ENCODE measurements at regions not wholly inside any gene's neighbourhood (a gene's known extent, or its start where the extent isn't known, plus 50 kb on each side); places are given as distances from the start of the nearest gene placed in this dataset.
"Not testable (repeated sequence)": the region's sequence is repeated elsewhere in the genome, so short reads cannot be mapped to it uniquely, and the experiment has no call there.

DNA sequence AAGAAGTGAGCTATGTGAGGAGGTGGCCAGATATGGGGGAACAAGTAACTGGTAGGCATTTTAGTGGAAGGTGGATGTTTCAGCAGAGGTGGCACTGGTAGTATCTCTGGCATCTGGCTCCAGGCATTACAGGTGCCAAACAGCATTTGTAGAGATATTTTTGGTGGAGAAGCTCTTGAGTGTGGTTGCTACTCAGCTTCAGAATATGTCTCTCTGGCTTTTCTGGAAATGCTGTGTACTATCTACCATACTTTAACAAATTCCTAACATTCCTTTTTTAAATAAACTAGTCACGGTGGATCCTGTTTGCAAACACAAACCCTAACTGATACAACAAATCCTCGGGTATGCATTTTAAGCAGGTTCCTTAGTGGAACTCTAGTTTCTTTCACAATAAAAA is 128.0 kb downstream of the BARX2 start:
- no peak for DNase-seq (ENCODE audit: low read depth)

DNA sequence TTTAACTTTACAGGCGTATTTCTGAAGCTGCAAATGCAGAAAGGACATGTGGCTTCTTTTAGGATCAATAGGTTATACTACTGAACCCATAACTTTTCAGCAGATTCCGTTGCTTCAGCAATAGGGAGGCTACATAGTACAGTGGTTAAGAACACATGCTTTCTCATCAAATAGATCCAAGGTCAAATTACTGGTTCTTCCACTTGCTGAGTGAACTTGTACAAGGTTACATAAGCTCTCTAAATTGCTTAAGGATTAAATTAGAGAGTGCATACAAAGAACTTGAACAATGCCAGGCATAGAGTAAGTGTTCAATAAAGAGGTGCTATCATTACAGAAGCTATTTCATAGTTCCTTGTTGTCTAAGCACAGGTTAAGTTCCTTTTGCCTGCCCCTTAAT is 129.6 kb downstream of the BARX2 start:
- DNase-seq (ENCODE audit: low read depth) = no peak

DNA sequence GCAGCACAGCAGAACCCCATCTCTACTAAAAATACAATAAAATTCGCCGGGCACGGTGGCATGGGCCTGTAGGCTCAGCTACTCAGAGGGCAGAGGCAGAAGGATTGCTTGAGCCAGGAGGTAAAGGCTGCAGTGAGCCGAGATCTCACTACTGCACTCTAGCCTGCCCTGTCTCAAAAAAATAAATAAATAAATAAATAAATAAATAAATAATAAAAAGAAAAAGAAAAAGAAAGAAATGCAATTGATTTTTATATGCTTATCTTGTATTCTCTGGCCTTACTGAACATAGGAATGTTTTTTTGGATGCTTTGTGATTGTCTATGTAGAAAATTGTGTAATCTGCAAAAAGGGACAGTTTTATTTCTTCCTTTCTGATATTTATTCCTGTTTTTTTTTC is 132.5 kb downstream of the BARX2 start:
- DNase-seq (ENCODE audit: low read depth) = no peak

DNA sequence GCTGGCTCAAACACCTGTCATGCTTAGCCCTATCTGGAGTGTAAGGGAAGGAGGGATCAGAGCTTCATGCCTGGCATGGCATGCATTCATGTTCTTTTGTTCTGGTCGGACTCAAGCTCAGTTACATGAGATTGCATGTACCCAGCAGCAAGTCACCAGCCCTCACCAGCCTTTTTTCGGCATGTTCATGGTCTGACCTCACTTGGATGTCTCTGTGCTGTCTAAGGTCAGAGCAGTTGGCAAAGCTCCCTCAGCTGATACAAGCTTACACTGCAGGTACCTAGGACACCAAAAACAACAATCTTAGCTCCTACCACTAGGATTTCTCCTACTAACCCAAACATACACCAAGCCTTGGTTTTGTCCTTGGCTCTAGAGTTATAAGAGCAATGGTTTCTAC is 152.6 kb downstream of the BARX2 start:
- no peak for DNase-seq (ENCODE audit: low read depth)

DNA sequence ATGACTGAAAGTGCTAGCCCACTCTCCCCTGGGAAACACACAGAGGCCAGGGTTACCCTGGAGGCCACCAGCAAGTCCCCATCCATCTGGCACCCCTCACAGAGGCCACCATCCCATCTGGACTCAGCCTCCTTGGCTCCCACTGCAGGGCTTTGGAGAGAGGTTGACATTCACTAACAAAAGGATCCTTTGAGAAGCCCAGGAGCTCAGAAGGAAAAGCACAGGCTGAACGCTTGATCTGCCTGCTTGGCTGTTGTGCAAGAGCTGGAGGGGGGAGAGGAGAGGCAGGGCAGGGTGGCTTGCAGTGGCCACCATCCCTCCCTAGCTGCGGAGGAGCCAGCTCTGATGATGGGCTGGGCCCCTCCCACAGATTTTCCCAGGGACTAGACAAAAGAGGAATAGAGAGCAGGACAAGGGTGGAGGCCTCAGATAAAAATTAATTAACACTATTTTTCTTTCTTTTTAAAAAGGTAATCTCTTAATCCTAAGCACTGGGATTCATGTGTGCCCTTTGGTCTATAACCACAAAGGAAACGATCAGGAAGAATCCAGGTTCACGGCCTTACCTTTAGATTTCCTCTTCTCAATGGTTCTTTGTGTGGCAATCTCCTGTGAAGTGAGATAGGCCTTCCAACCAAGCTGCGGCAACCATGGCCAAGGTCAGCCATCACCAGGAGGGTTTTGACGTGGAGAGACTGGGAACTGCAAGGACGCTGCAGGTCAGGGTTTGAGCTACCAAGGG is 154.7 kb downstream of the BARX2 start:
- no peak for DNase-seq (ENCODE audit: low read depth)

DNA sequence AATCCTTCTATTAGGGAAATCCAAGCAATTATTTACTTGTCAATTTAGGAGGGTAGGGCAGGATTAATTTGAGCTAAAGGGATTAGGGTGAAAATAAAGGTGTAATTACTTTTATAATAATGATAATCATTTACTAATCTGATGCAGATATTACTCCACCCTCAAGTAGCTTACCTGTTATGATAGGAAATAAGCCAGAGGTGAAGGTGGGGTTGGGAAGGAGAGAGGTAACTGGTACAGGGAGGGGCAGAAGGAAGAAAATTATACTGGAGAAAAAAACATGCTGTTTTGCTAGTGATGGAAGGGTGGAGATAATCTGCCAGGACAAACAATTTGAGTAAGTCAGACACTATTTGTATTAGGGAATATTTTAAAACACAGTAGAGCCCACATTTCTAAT is 157.7 kb downstream of the BARX2 start:
- no peak for DNase-seq (ENCODE audit: low read depth)

DNA sequence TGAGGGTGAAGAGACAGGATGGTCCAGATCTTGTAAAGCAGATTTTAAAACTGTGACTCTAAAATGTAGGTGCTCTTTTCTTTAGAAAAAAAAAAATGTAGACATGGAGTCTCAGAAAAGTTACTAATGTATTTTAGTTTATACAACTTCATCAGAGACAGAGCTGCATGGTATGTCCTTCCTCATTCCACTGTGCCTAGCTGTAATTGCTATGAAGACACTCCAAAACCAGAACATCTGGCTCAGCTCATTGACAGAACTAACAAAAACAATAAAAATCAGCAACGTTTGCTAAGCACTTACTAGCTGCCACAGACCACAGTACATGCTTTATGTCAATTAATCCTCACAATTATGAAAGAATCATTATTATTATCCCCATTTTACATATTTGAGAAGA is 160.7 kb downstream of the BARX2 start:
- DNase-seq (ENCODE audit: low read depth) = no peak

DNA sequence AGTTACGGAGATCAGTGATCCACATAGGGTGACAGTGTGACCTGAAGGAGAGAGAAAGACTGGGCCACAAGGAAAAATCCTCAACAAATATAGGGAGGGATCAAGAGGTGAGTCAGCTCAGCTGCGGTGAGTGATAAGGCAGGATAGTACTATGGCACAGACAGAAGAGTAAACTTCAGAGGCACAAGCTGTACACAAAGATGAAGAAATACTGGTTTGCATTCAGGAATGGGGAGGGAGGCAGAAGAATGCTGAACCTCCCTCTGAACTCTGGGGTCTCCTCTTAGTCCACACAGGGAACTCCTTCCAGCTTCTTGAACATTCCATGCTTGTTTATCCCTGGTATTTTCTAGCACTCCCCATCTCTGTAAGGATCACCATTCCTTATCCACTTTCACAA is 162.7 kb downstream of the BARX2 start:
- no peak for DNase-seq (ENCODE audit: low read depth)

DNA sequence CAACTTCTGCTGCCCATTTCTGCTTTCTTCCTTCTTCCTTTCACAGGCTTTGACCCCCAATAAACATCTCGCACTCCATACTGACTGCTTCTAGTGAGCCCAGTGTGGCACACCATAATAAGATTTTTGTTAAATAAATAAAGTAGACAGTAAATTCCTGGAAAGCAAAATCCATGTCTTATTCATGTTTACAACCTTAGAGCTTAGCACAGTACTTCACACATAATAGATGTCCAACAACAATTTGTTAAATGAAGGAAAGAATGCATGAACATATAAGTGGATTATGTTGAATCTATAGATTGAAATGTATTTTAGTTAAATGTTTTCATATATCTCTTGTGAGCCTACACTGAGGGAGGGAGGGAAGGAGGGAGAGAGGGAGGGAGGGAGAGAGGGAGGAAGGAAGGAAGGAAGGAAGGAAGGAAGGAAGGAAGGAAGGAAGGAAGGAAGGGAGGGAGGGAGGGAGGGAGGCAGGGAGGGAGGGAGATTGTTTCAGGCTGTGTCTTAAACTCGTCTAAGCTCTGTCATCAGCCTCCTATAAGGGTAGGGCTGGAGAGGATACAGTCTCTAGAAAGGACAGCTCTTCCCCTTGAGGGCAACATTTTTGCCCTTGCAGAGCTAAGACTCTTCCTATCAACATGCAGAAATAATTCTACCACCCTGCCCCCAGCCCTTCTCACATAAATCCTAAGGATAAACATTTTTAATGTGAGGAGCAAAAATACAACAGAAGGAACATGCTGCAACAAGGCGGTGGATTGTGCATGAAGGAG is 168.1 kb downstream of the BARX2 start:
- no peak for DNase-seq (ENCODE audit: low read depth)

DNA sequence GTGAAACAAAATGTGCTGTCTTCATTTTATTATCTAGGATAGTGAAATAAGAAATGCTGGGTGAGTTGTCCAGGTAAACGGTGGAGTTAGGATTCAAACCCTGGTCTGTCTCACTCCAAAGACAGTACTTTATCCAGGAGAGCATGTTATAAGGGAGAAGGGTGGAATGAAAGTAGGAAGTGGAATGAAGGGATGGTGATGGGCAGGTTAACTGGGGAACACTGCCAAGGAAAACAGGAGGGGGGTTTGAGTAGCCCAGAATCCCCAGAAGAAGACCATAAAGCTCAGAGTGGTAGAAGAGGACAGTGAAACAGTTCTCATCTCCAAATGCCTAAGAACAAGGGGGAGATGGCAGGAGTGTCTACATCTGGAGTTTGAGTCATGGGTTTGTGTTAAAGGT is 169.0 kb downstream of the BARX2 start:
- no peak for DNase-seq (ENCODE audit: low read depth)

DNA sequence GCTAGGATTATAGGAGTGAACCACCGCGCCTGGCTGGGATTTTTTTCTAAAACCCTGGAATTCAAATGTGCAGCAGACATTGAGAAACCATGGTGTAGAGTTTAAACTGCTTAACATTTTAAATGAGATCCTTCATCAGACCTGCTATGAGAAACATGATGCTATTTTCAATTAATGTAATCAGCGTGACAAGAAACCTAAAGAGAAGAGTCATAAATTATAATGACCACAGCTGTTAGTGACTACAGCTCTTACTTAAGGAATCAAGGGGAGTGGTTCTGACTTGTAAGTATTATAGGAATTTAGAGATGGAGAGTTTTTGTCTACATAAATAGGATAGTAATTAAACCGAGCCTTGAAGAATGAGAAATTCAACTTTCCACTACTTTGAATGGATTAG is 170.6 kb downstream of the BARX2 start:
- no peak for DNase-seq (ENCODE audit: low read depth)

DNA sequence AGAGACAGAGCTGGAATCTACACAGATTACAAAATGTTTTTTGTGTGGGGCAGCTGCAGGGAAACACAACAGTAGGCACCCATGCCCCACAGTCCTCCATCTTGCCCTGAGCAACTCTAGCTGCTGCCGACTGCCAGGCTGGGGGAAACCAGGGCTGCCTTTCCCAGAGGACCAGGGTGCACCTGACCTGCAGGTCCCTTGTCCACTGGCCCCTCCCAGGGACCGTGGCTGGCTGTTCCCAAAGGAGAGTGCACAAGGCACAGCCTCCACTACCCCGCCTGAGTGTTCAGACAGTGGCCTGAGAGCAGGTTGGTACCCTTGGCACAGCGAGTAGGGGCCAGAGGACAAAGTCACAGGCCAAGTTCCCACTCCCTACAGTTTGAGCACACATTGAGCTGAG is 181.8 kb downstream of the BARX2 start:
- DNase-seq (ENCODE audit: low read depth) = no peak

DNA sequence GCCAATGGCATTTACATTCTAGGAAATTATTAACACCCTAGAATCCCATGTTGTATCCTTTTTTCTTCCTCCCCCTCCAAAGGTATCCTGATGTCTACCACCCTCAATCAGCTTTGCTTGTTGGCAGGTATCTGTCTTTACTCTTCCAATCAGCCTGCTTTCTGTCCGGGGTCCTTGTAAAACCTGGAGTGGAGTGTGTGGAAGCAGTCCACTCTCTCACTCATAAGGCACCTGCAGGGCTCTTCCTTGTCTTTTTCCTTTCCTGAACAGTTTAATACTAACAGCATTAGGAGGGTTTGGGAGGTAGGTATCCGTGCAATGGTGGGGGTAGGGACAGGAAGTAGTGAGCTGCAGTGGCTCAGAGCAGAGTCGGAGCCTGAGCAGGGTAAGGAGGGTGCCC is 193.4 kb downstream of the BARX2 start:
- no peak for DNase-seq (ENCODE audit: low read depth)

DNA sequence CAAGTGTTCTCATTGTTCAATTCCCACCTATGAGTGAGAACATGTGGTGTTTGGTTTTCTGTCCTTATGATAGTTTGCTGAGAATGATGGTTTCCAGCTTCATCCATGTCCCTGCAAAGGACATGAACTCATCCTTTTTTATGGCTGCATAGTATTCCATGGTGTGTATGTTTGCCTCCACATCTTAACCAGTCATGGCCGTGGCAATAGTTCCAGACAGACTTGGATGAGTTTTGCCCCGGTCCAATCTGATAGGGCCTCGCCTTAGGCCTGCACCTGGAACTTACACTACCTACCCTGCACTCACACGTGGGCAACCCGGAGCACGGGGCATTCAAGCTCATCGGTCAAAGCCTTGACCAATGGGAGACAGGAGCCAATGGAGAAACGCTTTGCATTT is 197.0 kb downstream of the BARX2 start:
- DNase-seq (ENCODE audit: low read depth) = not testable (repeated sequence)

DNA sequence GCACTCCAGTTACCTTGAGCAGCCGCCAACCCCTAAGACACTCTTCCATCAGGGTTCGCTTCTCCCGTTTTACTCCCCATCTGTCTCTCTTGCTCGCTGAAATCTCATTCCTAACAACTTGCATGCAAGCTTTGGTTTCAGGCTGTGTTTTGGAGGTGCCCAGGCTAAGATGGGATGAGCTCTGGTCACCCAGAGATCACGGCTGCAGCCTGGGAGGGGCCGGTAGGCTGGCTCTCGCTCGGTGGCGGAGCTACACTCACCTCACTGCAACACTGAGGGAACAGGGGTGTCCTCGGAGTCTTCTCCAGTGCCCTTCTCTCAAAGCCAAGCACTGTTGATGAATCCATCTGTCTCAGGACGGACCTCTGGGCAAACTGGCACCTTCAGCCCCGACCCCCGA is 197.5 kb downstream of the BARX2 start:
- no peak for DNase-seq (ENCODE audit: low read depth)

DNA sequence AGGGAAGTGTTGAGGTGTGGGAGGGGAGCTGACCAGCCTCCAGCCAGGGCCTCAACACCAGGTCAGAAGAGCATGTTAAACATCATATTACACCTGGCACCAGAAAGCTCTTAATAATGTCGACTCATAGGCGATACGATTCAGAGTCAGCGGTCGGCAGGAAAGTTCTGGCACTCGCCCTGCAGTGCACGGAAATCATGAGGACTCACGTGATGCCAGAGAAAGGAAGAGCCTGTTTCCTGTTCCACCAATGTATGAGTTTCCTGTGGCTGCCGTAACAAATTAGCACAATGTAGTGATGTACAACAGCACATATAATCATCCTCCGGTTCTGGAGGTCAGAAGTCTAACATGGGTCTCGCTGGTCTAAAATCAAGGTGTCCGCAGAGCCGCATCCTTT is 198.8 kb downstream of the BARX2 start:
- no peak for DNase-seq (ENCODE audit: low read depth)

DNA sequence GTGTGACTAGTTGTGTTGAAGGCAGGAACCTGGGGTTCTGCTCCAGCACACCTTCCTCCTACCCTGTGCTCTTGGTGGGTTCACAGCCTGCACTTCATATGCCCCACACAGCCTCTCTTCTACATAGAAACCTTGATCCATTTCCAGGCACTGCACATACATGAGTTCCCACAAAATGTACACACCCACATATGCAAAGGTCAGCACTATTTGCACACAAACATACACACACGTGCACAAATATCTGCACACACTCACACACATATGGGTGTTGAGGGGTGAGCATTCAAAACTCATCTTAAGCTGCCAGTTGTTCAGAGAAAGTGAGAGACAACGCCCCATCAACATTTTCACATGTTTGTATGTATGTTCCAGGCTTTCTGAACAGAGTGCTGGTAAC is 201.0 kb downstream of the BARX2 start:
- DNase-seq (ENCODE audit: low read depth) = no peak

DNA sequence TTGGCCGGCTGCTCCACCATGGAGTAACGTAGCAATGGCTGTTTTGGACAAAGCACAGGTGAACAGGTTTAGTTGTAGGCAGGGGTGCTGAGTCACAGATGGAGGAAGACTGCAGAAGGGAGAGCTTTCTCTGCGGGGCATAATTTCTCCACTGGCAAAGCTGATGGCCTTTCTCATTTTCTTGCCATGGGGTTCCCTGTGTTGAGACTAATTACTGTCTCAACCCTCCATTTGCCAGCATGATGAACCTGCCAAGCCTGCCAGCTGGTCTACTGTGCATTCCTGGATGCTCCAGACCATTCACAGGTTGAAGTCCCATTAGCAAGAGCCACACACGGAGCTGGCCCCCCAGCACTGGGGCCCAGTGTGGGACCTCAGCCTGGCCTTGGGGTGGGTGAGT is 202.4 kb downstream of the BARX2 start:
- DNase-seq (ENCODE audit: low read depth) = no peak

DNA sequence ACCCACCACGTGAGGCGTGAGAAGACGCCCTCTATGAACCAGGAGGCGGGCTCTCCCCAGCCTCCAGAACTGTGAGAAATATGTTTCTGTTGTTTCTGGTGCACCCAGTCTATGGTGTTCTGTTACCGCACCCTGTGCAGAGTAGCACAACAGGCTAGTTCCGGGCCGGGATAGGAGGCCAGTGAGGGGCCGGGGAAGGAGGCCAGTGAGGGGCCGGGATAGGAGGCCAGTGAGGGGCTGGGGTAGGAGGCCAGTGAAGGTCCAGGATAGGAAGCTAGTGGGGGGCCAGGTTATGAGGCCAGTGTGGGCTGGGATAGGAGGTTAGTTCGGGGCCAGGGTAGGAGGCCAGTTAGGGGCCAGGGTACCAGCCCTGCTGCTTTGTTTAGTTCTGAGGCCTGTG is 204.6 kb downstream of the BARX2 start:
- DNase-seq (ENCODE audit: low read depth) = no peak

DNA sequence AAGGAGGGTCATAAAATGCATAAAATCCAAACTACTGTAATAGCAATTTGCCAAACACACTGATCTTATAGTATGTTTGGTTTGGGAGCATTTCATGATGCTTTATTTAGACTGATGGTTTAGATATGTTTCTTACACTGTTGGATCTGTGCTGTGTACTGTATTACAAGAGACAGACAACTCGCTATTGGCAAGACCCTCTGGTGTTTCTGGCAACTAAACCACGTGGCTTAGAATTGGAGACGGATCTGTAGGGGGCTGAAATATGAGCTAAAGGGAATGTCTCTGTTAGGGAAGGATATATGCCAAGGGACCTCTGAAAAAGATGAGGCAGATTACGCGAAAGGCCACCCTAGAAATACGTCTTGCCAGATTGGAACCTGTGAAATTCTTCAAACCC is 208.7 kb downstream of the BARX2 start:
- DNase-seq (ENCODE audit: low read depth) = no peak

DNA sequence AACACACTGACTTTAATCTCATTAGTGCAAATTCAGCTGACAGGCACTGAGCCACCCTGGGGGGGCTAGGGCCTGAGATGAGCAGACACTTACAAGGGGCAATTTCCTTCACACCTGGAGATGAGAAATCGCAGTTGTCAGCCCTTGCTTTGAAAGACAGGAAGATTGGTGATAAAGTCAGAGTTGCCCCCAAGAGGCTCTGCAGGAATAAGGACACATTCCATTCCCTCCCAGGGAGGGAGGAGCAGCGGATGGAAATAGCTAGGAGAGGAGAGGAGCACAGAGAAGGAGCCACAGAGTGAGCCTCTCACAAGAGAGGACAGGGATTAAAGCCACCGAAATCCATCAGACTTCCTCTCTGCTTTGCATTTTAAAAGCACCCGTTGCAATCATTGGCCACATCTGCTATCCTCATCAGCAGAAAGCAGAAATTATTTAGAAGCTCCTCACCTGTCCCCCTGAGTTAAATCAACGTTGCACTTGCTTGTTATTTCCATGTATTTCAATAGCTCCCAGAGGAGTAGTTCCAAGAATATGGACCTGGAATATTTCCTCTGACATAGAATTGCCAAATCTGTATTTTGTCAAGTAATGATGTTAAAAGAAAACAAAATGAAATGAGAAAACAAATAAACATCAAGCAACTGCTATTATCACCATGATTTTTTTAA is 213.7 kb downstream of the BARX2 start:
- DNase-seq (ENCODE audit: low read depth) = no peak

DNA sequence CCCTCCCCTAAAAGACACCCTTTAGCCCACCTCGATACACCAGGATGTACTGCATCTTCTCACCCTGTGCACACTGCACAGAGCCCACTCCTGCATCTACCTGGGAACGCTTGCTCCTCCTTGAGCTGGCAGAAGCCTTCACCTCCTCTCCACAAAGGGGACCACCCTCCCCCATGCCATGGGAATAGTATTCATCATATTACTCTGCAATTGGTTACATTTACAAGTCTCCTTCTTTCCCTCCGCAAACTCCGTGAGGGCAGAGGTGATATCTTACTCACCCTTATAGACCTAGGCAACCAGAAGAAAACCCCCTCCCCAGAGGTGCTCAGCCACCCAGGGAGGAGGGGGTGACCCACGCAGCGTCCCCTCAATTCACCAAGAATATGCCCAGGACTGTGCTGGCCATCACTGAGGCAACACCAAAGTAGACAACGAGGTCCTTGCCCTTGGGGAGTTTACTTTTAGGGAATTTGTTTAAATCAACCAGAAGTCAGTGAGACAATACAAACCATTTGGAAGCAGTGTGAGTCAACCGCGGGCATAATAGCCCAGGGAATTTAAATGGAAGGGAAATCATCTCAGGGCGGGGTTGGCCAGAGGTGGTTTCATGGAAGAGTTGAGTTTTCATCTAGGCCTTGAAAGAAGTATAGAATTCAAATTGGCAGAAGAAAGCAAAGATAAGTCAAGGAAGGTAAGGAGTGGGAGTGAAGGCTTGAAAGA is 214.5 kb downstream of the BARX2 start:
- no peak for DNase-seq (ENCODE audit: low read depth)

Measured in GM04504 (cell line).